ENCODE measurements at regions not wholly inside any gene's neighbourhood (a gene's known extent, or its start where the extent isn't known, plus 50 kb on each side); places are given as distances from the start of the nearest gene placed in this dataset.

DNA sequence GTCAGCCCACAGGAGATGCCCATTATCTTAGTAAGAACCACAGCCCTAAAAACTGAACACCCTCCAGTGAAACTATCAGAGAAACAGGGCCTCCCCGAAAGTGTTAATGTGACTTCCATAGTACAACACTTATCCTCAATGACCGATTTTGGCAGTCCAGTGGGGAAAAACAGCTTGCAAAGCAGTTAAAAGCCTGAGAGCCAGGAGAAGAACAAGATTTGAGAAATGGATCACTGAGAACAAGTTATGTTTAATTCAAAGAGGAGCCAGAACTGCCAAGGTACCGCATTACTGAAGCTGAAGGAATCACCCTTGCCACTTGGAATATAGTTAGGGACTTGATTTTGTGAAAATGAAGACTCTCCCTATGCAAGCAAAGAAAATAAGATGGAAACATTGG, 236.9 kb downstream of the QKI start:
- Histone ChIP-seq H4K20me1 (ENCODE audit: low read depth, low read length) (no peaks in the 10 kb centered on the region), H3K4me3 (ENCODE audit: insufficient read depth, low read length, poor library complexity, severe bottlenecking) (no peak overlapping the region), H3K4me2 (ENCODE audit: low read depth, low read length, poor library complexity, severe bottlenecking) (no peak overlapping the region), H2AFZ (ENCODE audit: low read depth, low read length, severe bottlenecking) (no peak overlapping the region), H3F3A (ENCODE audit: insufficient read depth) (no peaks in the 10 kb centered on the region), H3K9me2 (replicated peaks; ENCODE audit: insufficient read depth, low read length) (no peaks in the 10 kb centered on the region), H3K36me3 (ENCODE audit: low read length) (no peaks in the 10 kb centered on the region), H3K27ac (ENCODE audit: low read depth, low read length) (no peak overlapping the region), H3K79me2 (ENCODE audit: insufficient read depth, low read length) (no peaks in the 10 kb centered on the region), H3K27me3 (ENCODE audit: low read length) (no peaks in the 10 kb centered on the region), H3K9ac (ENCODE audit: low read length) (no peak overlapping the region), H3K9me3 (ENCODE audit: insufficient read depth, low read length) (no peaks in the 10 kb centered on the region)
- TF ChIP-seq EZH2phosphoT487 (conservative IDR thresholded peaks at IDR 0.05; ENCODE audit: low read length), result no peak
- TF ChIP-seq, protein P1, sequence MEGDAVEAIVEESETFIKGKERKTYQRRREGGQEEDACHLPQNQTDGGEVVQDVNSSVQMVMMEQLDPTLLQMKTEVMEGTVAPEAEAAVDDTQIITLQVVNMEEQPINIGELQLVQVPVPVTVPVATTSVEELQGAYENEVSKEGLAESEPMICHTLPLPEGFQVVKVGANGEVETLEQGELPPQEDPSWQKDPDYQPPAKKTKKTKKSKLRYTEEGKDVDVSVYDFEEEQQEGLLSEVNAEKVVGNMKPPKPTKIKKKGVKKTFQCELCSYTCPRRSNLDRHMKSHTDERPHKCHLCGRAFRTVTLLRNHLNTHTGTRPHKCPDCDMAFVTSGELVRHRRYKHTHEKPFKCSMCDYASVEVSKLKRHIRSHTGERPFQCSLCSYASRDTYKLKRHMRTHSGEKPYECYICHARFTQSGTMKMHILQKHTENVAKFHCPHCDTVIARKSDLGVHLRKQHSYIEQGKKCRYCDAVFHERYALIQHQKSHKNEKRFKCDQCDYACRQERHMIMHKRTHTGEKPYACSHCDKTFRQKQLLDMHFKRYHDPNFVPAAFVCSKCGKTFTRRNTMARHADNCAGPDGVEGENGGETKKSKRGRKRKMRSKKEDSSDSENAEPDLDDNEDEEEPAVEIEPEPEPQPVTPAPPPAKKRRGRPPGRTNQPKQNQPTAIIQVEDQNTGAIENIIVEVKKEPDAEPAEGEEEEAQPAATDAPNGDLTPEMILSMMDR (IDR thresholded peaks at IDR 0.05; ENCODE audit: insufficient read depth, low read length, poor library complexity, severe bottlenecking), result no peak

DNA sequence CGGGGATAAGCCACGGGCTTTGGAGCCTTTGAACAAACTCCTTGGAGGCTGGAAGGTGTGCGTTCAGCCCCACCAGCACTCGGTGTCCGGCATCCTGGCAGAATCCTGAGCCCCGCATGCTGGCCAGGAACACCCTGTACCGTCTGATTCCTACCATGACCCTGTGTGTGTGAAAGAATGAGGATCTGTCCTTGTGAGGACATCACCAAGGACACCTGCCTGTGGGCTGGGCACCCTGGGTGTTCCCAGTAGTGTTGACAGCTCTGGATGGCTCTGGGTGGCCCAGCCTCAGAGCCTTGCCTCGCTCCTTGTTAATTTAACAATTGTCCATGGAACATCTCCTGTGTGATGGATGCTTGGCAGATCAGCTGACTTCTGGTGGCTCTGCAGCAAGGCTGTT, 234.3 kb downstream of the QKI start:
- Histone ChIP-seq H3K9me3 (ENCODE audit: insufficient read depth, low read length) (no peaks in the 10 kb centered on the region), H3F3A (ENCODE audit: insufficient read depth) (no peaks in the 10 kb centered on the region), H3K9ac (ENCODE audit: low read length) (no peak overlapping the region), H3K9me2 (replicated peaks; ENCODE audit: insufficient read depth, low read length) (no peaks in the 10 kb centered on the region), H4K20me1 (ENCODE audit: low read depth, low read length) (no peaks in the 10 kb centered on the region), H3K79me2 (ENCODE audit: insufficient read depth, low read length) (no peaks in the 10 kb centered on the region), H3K27me3 (ENCODE audit: low read length) (no peaks in the 10 kb centered on the region), H3K4me3 (ENCODE audit: insufficient read depth, low read length, poor library complexity, severe bottlenecking) (no peak overlapping the region), H3K36me3 (ENCODE audit: low read length) (no peaks in the 10 kb centered on the region), H3K4me2 (ENCODE audit: low read depth, low read length, poor library complexity, severe bottlenecking) (no peak overlapping the region), H2AFZ (ENCODE audit: low read depth, low read length, severe bottlenecking) (no peak overlapping the region), H3K27ac (ENCODE audit: low read depth, low read length) (no peak overlapping the region)
- no peak for TF ChIP-seq EZH2phosphoT487 (conservative IDR thresholded peaks at IDR 0.05; ENCODE audit: low read length)
- TF ChIP-seq, protein P1 (IDR thresholded peaks at IDR 0.05; ENCODE audit: insufficient read depth, low read length, poor library complexity, severe bottlenecking), result no peak

DNA sequence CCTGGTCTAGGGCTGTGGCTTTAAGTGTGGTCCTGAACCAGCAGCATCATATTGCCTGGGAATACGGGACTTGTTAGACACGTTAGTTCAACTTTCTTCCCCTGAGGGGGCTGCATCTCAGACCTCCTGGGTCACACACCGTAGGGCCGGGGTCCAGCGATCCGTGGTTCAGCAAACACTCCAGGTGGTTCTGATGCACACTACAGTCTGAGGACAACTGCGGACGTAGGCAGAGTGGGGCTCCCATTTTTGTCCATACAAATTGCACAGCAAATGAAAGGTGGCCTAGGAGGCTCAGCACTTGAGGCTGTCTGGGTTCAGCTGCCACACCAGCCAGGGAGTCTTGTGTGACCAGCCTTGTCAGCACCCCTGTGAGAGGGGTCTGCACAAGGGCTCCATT, 233.1 kb downstream of the QKI start:
- Histone ChIP-seq H3K79me2 (ENCODE audit: insufficient read depth, low read length) (no peaks in the 10 kb centered on the region), H3K9me2 (replicated peaks; ENCODE audit: insufficient read depth, low read length) (no peaks in the 10 kb centered on the region), H3K4me2 (ENCODE audit: low read depth, low read length, poor library complexity, severe bottlenecking) (no peak overlapping the region), H3K9me3 (ENCODE audit: insufficient read depth, low read length) (no peaks in the 10 kb centered on the region), H3K27me3 (ENCODE audit: low read length) (no peaks in the 10 kb centered on the region), H3K27ac (ENCODE audit: low read depth, low read length) (no peak overlapping the region), H3K4me3 (ENCODE audit: insufficient read depth, low read length, poor library complexity, severe bottlenecking) (no peak overlapping the region), H3K36me3 (ENCODE audit: low read length) (no peaks in the 10 kb centered on the region), H4K20me1 (ENCODE audit: low read depth, low read length) (no peaks in the 10 kb centered on the region), H3F3A (ENCODE audit: insufficient read depth) (no peaks in the 10 kb centered on the region), H3K9ac (ENCODE audit: low read length) (no peak overlapping the region), H2AFZ (ENCODE audit: low read depth, low read length, severe bottlenecking) (no peak overlapping the region)
- TF ChIP-seq, protein P1 (IDR thresholded peaks at IDR 0.05; ENCODE audit: insufficient read depth, low read length, poor library complexity, severe bottlenecking), result no peak
- TF ChIP-seq EZH2phosphoT487 (conservative IDR thresholded peaks at IDR 0.05; ENCODE audit: low read length), result no peak

DNA sequence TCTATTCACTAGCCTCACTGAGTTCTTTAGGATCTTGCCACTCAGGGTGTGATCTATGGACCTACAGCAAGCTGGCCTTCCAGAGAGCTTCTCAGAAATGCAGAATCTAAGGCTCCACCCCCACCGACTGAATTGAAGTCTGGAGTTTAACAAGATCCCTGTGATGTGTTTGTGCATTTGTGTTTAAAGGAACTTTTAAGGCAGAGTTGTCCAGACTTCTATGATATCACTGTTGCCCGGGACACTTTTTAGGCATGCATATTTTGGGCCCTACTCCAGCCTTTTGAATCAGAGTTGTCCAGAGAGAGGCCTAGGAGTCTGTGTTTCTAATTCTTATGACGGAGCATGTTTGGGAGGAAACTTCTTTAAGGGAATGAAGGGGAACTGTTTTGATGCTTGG, 232.3 kb downstream of the QKI start:
- Histone ChIP-seq H4K20me1 (ENCODE audit: low read depth, low read length) (no peaks in the 10 kb centered on the region), H3K36me3 (ENCODE audit: low read length) (no peaks in the 10 kb centered on the region), H3K9ac (ENCODE audit: low read length) (no peak overlapping the region), H3K9me3 (ENCODE audit: insufficient read depth, low read length) (no peaks in the 10 kb centered on the region), H3F3A (ENCODE audit: insufficient read depth) (no peaks in the 10 kb centered on the region), H3K4me3 (ENCODE audit: insufficient read depth, low read length, poor library complexity, severe bottlenecking) (no peak overlapping the region), H3K4me2 (ENCODE audit: low read depth, low read length, poor library complexity, severe bottlenecking) (no peak overlapping the region), H3K79me2 (ENCODE audit: insufficient read depth, low read length) (no peaks in the 10 kb centered on the region), H3K27me3 (ENCODE audit: low read length) (no peaks in the 10 kb centered on the region), H3K9me2 (replicated peaks; ENCODE audit: insufficient read depth, low read length) (no peaks in the 10 kb centered on the region), H3K27ac (ENCODE audit: low read depth, low read length) (no peak overlapping the region), H2AFZ (ENCODE audit: low read depth, low read length, severe bottlenecking) (no peak overlapping the region)
- TF ChIP-seq, protein P1 (IDR thresholded peaks at IDR 0.05; ENCODE audit: insufficient read depth, low read length, poor library complexity, severe bottlenecking), result no peak
- no peak for TF ChIP-seq EZH2phosphoT487 (conservative IDR thresholded peaks at IDR 0.05; ENCODE audit: low read length)
